ENCODE measurements at regions not wholly inside any gene's neighbourhood (a gene's known extent, or its start where the extent isn't known, plus 50 kb on each side); places are given as distances from the start of the nearest gene placed in this dataset.

- DNase-seq: no peak
Measured at GRCh38 chr6:111959766-111960165, 86.5 kb upstream of the FYN start.

- no peak for DNase-seq
Measured at GRCh38 chr6:111967131-111967530, 86.8 kb upstream of the CCN6 start.

- DNase-seq: no peak
Measured at GRCh38 chr6:111970426-111970825, 83.5 kb upstream of the CCN6 start.

- DNase-seq: no peak
Measured at GRCh38 chr6:111971181-111971841, 82.6 kb upstream of the CCN6 start.

- no peak for DNase-seq
Measured at GRCh38 chr6:111971866-111972532, 81.9 kb upstream of the CCN6 start.

GRCh38 chr6:111972745-111973117 is 81.2 kb upstream of the CCN6 start:
- DNase-seq: no peak

- DNase-seq: no peak
Measured at GRCh38 chr6:111973118-111973761, 80.7 kb upstream of the CCN6 start.

- DNase-seq: no peak
Measured at GRCh38 chr6:111973927-111974639, 79.8 kb upstream of the CCN6 start.

- DNase-seq: no peak
Measured at GRCh38 chr6:111975466-111975865, 78.4 kb upstream of the CCN6 start.

- DNase-seq: no peak
Measured at GRCh38 chr6:111976139-111976538, 77.8 kb upstream of the CCN6 start.

- no peak for DNase-seq
Measured at GRCh38 chr6:111978532-111979149, 75.3 kb upstream of the CCN6 start.

- no peak for DNase-seq
Measured at GRCh38 chr6:111979633-111980032, 74.3 kb upstream of the CCN6 start.

GRCh38 chr6:111980143-111980542 is 73.8 kb upstream of the CCN6 start:
- no peak for DNase-seq

- DNase-seq: no peak
Measured at GRCh38 chr6:111980971-111981840, 72.7 kb upstream of the CCN6 start.

GRCh38 chr6:111982681-111983080 is 71.2 kb upstream of the CCN6 start:
- no peak for DNase-seq

GRCh38 chr6:111983193-111983592 is 70.7 kb upstream of the CCN6 start:
- DNase-seq: no peak

GRCh38 chr6:111984081-111984480 is 69.8 kb upstream of the CCN6 start:
- no peak for DNase-seq

GRCh38 chr6:111984516-111985201 is 69.2 kb upstream of the CCN6 start:
- DNase-seq: no peak

GRCh38 chr6:111985202-111985731 is 68.6 kb upstream of the CCN6 start:
- no peak for DNase-seq

GRCh38 chr6:111986651-111987050 is 67.3 kb upstream of the CCN6 start:
- no peak for DNase-seq

- no peak for DNase-seq
Measured at GRCh38 chr6:111987295-111987694, 66.6 kb upstream of the CCN6 start.
